Effector memory CD4-positive, alpha-beta T cell (primary cell): ENCODE measurements at regions not wholly inside any gene's neighbourhood (a gene's known extent, or its start where the extent isn't known, plus 50 kb on each side); places are given as distances from the start of the nearest gene placed in this dataset.

Experiments used
- DNase-seq, 3 donors: peaks; one replicate each; pipeline ENCODE4 v3.0.0-alpha.2; 2020
- H3K27ac ChIP-seq: 2 replicates; pipeline ENCODE4 v1.7.0; 2013; ENCODE audit warnings: mild to moderate bottlenecking, low read length, moderate library complexity; ENCODE audit not compliant: insufficient read depth, poor library complexity, severe bottlenecking
- H3K27me3 ChIP-seq: replicated peaks from 2 replicates; pipeline ENCODE4 v1.7.0; 2013; ENCODE audit warnings: mild to moderate bottlenecking, low read length; ENCODE audit not compliant: insufficient read depth, control insufficient read depth, poor library complexity, severe bottlenecking
- H3K36me3 ChIP-seq: 2 replicates; pipeline ENCODE4 v1.7.0; 2013; ENCODE audit warnings: mild to moderate bottlenecking, low read length, moderate library complexity; ENCODE audit not compliant: control insufficient read depth, insufficient read depth
- H3K4me1 ChIP-seq: 2 replicates; pipeline ENCODE4 v1.7.0; 2013; ENCODE audit warnings: low read length, mild to moderate bottlenecking; ENCODE audit not compliant: control insufficient read depth, insufficient read depth, poor library complexity, severe bottlenecking
- H3K4me3 ChIP-seq: 2 replicates; pipeline ENCODE4 v1.7.0; 2013; ENCODE audit warnings: low read length, low read depth, mild to moderate bottlenecking; ENCODE audit not compliant: insufficient read depth, poor library complexity, severe bottlenecking
- H3K9me3 ChIP-seq: 2 replicates; pipeline ENCODE4 v1.7.0; 2013; ENCODE audit warnings: mild to moderate bottlenecking, low read length, moderate library complexity; ENCODE audit not compliant: control insufficient read depth

- Histone ChIP-seq H3K4me1 (no peaks in the 10 kb centered on the region), H3K36me3 (no peaks in the 10 kb centered on the region), H3K9me3 (no peaks in the 10 kb centered on the region), H3K27ac (no peak overlapping the region), H3K27me3 (no peaks in the 10 kb centered on the region), H3K4me3 (no peak overlapping the region)
- DNase-seq = no peak
Measured at GRCh38 chr4:27270435-27270834, 409.8 kb downstream of the STIM2 start.

DNA sequence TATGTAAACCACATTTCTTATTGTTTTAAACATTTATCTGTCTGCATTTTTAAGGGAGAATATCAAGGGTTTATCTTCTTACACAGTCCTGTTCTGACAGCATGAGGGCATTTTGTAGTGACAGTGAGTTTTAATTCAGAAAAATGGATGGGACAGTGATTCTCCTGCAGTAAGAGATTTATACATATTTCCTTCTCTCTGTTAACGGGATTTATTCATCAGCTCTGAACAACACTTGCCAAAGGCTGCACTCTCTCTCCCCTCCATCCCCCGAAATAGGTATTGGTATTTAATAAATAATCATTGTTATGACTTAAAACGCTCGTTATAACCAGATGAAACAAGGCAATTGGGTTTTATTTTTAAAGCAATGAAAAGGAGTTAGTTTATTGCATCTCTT lies 410.9 kb downstream of the STIM2 start:
- H3K4me3 ChIP-seq = no peak overlapping the region
- H3K27me3 ChIP-seq = no peaks in the 10 kb centered on the region
- H3K4me1 ChIP-seq = no peaks in the 10 kb centered on the region
- no peak for DNase-seq
- no peaks in the 10 kb centered on the region for H3K9me3 ChIP-seq
- no peak overlapping the region for H3K27ac ChIP-seq
- no peaks in the 10 kb centered on the region for H3K36me3 ChIP-seq

DNA sequence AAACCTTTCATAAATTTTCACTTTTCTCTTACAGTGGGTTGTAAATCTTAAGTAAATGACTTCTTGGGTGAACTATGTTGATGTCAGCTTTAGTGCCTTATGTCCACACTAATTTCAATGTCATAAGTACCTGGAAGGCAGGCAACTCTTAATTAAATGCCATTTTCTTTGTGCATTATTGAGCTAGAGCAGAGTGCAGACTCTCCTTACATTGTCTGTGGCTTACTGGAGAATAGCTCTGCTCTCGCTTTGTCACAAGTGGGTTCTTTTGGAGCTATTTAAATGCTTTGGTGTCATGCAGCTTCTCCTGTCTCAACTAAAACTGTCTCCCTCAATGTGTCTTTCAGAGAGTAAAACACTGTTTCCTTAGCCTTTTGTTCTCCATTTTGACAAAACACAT lies 411.6 kb downstream of the STIM2 start:
- H3K27ac ChIP-seq = no peak overlapping the region
- H3K9me3 ChIP-seq = no peaks in the 10 kb centered on the region
- no peaks in the 10 kb centered on the region for H3K4me1 ChIP-seq
- DNase-seq = no peak
- H3K4me3 ChIP-seq = no peak overlapping the region
- H3K27me3 ChIP-seq = no peaks in the 10 kb centered on the region
- no peaks in the 10 kb centered on the region for H3K36me3 ChIP-seq

GRCh38 chr4:27276307-27277073 lies 415.8 kb downstream of the STIM2 start:
- no peaks in the 10 kb centered on the region for H3K36me3 ChIP-seq
- no peaks in the 10 kb centered on the region for H3K4me1 ChIP-seq
- no peaks in the 10 kb centered on the region for H3K27me3 ChIP-seq
- DNase-seq = no peak
- H3K9me3 ChIP-seq = no peaks in the 10 kb centered on the region
- H3K27ac ChIP-seq = no peak overlapping the region
- H3K4me3 ChIP-seq = no peak overlapping the region

DNA sequence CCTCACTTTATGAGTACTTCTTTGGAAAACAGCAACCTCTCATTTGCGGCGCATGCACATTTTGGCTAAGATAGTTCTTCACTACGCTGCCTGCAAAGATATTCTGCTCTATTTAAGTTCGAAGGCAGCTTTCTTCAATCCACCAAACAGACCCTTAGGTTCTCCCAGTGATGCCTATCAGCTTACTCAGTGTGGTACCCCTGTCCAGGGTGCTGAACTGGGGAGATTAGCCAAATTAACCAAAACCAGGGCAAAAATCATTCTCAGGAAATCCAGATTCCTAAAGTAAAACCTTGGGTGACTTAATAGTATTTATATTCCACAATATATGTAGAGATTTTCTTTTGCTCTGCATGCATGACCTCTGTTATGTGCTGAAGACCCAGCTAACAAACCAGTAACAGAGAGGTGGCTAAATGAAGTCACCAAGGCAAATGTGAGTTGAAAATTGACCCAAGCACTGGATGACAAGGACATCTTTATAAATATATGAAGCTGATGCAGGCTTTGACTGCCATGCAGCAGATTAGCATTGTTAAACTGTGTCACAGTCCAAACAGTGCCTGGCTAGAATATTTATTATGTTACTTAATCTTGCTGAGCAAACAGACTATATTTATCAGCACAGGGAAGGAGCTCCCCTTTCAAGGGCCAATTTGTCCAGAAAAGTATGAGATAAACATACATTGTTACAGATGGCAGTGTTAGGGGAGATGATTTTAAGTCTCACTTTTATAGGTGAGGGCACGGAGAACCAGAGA lies 418.2 kb downstream of the STIM2 start:
- Histone ChIP-seq H3K36me3 (no peaks in the 10 kb centered on the region), H3K9me3 (no peaks in the 10 kb centered on the region), H3K27me3 (no peaks in the 10 kb centered on the region), H3K4me3 (no peak overlapping the region), H3K27ac (no peak overlapping the region), H3K4me1 (no peaks in the 10 kb centered on the region)
- no peak for DNase-seq

GRCh38 chr4:27288496-27288895 lies 427.9 kb downstream of the STIM2 start:
- Histone ChIP-seq H3K27ac (no peak overlapping the region), H3K4me1 (no peaks in the 10 kb centered on the region), H3K4me3 (no peak overlapping the region), H3K9me3 (no peaks in the 10 kb centered on the region), H3K27me3 (no peaks in the 10 kb centered on the region), H3K36me3 (no peaks in the 10 kb centered on the region)
- no peak for DNase-seq

DNA sequence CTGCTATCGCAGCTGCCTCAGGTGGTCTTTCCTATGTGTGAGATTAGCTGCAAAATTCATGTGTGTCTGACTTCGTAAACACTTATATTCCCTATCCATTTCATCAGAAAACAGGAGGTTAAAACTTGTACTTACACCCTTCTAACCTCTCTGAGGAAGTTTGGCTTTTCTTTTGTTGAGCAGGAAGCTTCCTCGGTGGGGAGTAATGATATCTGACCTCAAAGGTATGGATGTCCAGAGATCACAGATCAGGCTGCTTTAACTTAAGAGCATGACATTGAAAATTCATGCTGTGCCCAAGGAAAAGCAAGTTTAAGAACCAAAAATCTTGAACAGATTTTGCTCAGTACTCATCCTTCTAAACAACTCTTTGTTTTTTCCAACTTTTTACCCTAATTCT lies 429.1 kb downstream of the STIM2 start:
- H3K36me3 ChIP-seq = no peaks in the 10 kb centered on the region
- H3K4me3 ChIP-seq = no peak overlapping the region
- DNase-seq = no peak
- H3K9me3 ChIP-seq = no peaks in the 10 kb centered on the region
- H3K4me1 ChIP-seq = no peaks in the 10 kb centered on the region
- H3K27ac ChIP-seq = no peak overlapping the region
- no peaks in the 10 kb centered on the region for H3K27me3 ChIP-seq

- no peaks in the 10 kb centered on the region for H3K36me3 ChIP-seq
- H3K9me3 ChIP-seq = no peaks in the 10 kb centered on the region
- H3K4me3 ChIP-seq = no peak overlapping the region
- H3K27ac ChIP-seq = no peak overlapping the region
- no peaks in the 10 kb centered on the region for H3K4me1 ChIP-seq
- no peaks in the 10 kb centered on the region for H3K27me3 ChIP-seq
- no peak for DNase-seq
Measured at GRCh38 chr4:27293831-27294230, 433.2 kb downstream of the STIM2 start.

- Histone ChIP-seq H3K27ac (no peak overlapping the region), H3K4me1 (no peaks in the 10 kb centered on the region), H3K27me3 (no peaks in the 10 kb centered on the region), H3K9me3 (no peaks in the 10 kb centered on the region), H3K4me3 (no peak overlapping the region), H3K36me3 (no peaks in the 10 kb centered on the region)
- DNase-seq = no peak
Measured at GRCh38 chr4:27304751-27305150, 444.1 kb downstream of the STIM2 start.

GRCh38 chr4:27305246-27305645 lies 444.6 kb downstream of the STIM2 start:
- no peaks in the 10 kb centered on the region for H3K4me1 ChIP-seq
- H3K27me3 ChIP-seq = no peaks in the 10 kb centered on the region
- H3K4me3 ChIP-seq = no peak overlapping the region
- no peak for DNase-seq
- no peaks in the 10 kb centered on the region for H3K36me3 ChIP-seq
- H3K9me3 ChIP-seq = no peaks in the 10 kb centered on the region
- no peak overlapping the region for H3K27ac ChIP-seq
